WERI-Rb-1 (cell line): ENCODE measurements at regions not wholly inside any gene's neighbourhood (a gene's known extent, or its start where the extent isn't known, plus 50 kb on each side); places are given as distances from the start of the nearest gene placed in this dataset.

Experiments used
- DNase-seq: peaks from one replicate; pipeline ENCODE4 v3.0.0-alpha.2; 2020
- H3K27ac ChIP-seq: fragments of 250-450 bp; sonication (Bioruptor Pico); 2 replicates; pipeline ENCODE4 v1.5.1; 2020; ENCODE audit warnings: mild to moderate bottlenecking, moderate library complexity
- H3K27me3 ChIP-seq: fragments of 250-450 bp; sonication (Bioruptor Pico); 2 replicates; pipeline ENCODE4 v1.5.1; 2021; ENCODE audit warnings: mild to moderate bottlenecking, low read depth, moderate library complexity; ENCODE audit not compliant: insufficient read depth, severe bottlenecking
- H3K36me3 ChIP-seq: fragments of 250-450 bp; sonication (Bioruptor Pico); 2 replicates; pipeline ENCODE4 v1.5.1; 2020; ENCODE audit warnings: mild to moderate bottlenecking, moderate library complexity
- H3K4me3 ChIP-seq: 2 replicates; pipeline ENCODE4 v1.5.1; 2011; ENCODE audit warnings: low read depth, mild to moderate bottlenecking, control low read depth, low read length
- H3K9me3 ChIP-seq: fragments of 250-450 bp; sonication (Bioruptor Pico); 2 replicates; pipeline ENCODE4 v1.5.1; 2021; ENCODE audit warnings: mild to moderate bottlenecking, moderate library complexity; ENCODE audit not compliant: severe bottlenecking
- TF ChIP-seq, protein P1 (sequence below): IDR thresholded peaks from 2 replicates; pipeline ENCODE4 v1.5.1; 2011; ENCODE audit warnings: low read depth, mild to moderate bottlenecking, control low read depth, inconsistent platforms, low read length

DNA sequence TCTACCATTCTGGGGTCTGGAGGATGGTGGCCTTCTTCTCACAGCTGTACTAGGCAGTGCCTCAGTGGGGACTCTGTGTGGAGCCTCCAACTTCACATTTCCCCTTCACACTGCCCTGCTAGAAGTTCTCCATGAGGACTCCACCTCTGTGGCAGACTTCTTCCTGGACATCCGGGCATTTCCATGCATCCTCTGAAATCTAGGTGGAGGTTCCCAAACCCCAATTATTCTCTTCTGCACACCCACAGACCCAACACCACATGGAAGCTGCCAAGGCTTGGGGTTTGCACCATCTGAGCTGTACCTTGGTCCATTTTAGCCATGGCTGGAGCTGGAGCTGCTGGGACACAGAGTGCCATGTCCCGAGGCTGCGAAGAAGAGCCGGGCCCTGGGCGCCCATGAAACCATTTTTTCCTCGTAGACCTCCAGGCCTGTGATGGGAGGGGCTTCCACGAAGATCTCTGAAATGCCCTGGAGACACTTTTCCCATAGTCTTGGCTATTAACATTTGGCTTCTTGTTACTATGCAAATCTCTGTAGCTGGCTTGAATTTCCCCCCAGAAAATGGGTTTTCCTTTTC, 170.5 kb downstream of the FOXD2 start:
- TF ChIP-seq, protein P1, sequence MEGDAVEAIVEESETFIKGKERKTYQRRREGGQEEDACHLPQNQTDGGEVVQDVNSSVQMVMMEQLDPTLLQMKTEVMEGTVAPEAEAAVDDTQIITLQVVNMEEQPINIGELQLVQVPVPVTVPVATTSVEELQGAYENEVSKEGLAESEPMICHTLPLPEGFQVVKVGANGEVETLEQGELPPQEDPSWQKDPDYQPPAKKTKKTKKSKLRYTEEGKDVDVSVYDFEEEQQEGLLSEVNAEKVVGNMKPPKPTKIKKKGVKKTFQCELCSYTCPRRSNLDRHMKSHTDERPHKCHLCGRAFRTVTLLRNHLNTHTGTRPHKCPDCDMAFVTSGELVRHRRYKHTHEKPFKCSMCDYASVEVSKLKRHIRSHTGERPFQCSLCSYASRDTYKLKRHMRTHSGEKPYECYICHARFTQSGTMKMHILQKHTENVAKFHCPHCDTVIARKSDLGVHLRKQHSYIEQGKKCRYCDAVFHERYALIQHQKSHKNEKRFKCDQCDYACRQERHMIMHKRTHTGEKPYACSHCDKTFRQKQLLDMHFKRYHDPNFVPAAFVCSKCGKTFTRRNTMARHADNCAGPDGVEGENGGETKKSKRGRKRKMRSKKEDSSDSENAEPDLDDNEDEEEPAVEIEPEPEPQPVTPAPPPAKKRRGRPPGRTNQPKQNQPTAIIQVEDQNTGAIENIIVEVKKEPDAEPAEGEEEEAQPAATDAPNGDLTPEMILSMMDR, result no peak

DNA sequence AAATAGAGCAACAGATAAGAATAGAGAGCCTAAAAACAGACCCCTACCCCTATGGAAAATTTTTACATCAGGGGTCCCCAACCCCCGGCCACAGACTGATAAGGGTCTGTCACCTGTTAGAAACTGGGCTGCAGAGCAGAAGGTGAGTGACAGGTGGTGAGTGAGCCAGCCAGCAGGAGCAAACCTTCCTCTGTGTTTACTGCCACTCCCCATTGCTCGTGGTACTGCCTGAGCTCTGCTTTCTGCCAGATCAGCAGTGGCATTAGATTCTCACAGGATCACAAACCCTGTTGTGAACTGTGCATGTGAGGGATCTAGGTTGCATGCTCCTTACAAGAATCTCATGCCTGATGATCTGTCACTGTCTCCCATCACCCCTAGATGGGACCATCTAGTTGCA, 174.1 kb downstream of the FOXD2 start:
- no peaks in the 10 kb centered on the region for H3K36me3 ChIP-seq
- no peak for DNase-seq
- TF ChIP-seq, protein P1, result no peak
- H3K4me3 ChIP-seq, result no peak overlapping the region
- H3K9me3 ChIP-seq, result no peaks in the 10 kb centered on the region
- H3K27me3 ChIP-seq, result peaks cover 9% of the 10 kb centered on the region
- no peak overlapping the region for H3K27ac ChIP-seq

More for the DNA sequence above, 170.5 kb downstream of the FOXD2 start:
- H3K27me3 ChIP-seq, result no peaks in the 10 kb centered on the region
- no peak overlapping the region for H3K27ac ChIP-seq
- no peak for DNase-seq
- H3K4me3 ChIP-seq, result no peak overlapping the region
- peaks cover 3% of the 10 kb centered on the region for H3K9me3 ChIP-seq
- H3K36me3 ChIP-seq, result no peaks in the 10 kb centered on the region

DNA sequence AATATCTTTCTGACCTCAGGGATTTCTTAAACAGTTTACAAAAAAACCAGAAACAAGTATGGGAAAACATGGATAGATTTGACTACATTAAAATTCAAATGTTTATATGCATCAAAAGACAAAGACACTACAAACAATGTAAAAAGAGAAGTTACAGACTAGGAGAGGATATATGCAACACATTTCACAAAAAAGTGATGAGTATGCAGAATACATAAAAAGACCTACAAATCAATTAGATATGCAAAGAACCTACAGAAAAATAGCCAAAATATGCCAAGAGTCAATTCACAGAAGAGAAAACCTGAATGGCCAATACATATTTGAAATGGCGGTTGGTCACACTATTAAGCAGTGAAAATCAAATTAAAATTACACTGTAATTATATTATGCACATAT, 175.0 kb downstream of the FOXD2 start:
- H3K27me3 ChIP-seq, result peaks cover 9% of the 10 kb centered on the region
- H3K9me3 ChIP-seq, result no peaks in the 10 kb centered on the region
- no peaks in the 10 kb centered on the region for H3K36me3 ChIP-seq
- H3K4me3 ChIP-seq, result no peak overlapping the region
- no peak for DNase-seq
- TF ChIP-seq, protein P1, result no peak
- H3K27ac ChIP-seq, result no peak overlapping the region

DNA sequence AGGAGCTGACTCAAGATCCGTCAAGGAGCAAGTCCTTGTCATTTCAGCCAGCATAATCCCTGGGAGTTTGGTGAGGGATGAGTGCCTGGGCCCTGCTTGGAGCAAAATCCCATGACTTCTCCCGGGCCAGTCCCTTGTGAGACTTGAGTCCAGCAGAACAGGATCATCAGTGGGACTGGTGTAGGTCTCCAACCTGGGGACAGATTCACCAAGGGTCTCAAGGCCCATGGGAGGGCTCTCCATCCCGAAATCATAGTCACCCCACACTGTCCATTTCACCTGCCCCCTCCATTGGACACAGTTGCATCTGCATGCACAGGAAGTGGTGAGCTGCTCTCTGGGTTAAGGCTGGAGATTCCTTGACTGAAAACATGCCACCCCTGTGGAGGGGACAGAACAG, 178.2 kb downstream of the FOXD2 start:
- TF ChIP-seq, protein P1, result no peak
- H3K4me3 ChIP-seq, result no peak overlapping the region
- DNase-seq, result no peak

DNA sequence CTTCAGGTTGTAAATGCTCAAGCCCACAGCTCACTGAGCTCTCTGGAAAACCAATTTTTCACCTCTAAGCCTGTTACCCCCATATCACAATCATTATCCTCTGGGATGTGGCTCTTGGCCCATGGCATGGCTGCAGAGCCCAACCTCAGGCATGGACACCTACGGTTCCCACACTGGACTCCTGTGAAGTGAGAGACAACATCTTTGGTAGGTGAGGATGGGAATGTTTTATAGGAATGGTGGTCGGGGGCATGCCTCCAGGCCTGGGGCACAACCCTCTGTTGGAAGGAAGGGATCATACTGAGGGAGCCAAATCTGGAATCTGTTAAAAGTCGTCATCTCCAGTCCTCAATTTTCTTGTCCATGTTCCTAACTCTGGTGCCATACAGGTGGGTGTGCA, 179.1 kb downstream of the FOXD2 start:
- H3K9me3 ChIP-seq, result no peaks in the 10 kb centered on the region
- no peak overlapping the region for H3K27ac ChIP-seq
- H3K36me3 ChIP-seq, result no peaks in the 10 kb centered on the region
- peaks cover 9% of the 10 kb centered on the region for H3K27me3 ChIP-seq
- TF ChIP-seq, protein P1, result no peak
- no peak overlapping the region for H3K4me3 ChIP-seq
- no peak for DNase-seq

More for the DNA sequence above, 178.2 kb downstream of the FOXD2 start:
- no peak overlapping the region for H3K27ac ChIP-seq
- H3K27me3 ChIP-seq, result peaks cover 9% of the 10 kb centered on the region
- H3K36me3 ChIP-seq, result no peaks in the 10 kb centered on the region
- H3K9me3 ChIP-seq, result no peaks in the 10 kb centered on the region
